Uterus (tissue), 2 donors: ENCODE measurements at regions not wholly inside any gene's neighbourhood (a gene's known extent, or its start where the extent isn't known, plus 50 kb on each side); places are given as distances from the start of the nearest gene placed in this dataset.

Experiments used
- CTCF ChIP-seq, 4 experiments: fragments of 200-600 bp in 2 of 4; fragments of 450-650 bp in 2 of 4; sonication (generic) in 2 of 4; IDR thresholded peaks; one replicate each; pipeline ENCODE4 v1.5.1; 2016 to 2019; ENCODE audit warnings: antibody characterized with exemption in 4 of 4, mild to moderate bottlenecking in 2 of 4, moderate library complexity in 1 of 4
- POLR2A ChIP-seq, 2 donors: fragments of 450-650 bp; IDR thresholded peaks; one replicate each; pipeline ENCODE4 v1.6.1; 2016; ENCODE audit warnings: antibody characterized with exemption in 2 of 2, mild to moderate bottlenecking in 1 of 2, moderate library complexity in 1 of 2

GRCh38 chr12:114480337-114481199 is 74.6 kb upstream of the TBX5 start:
- TF ChIP-seq POLR2A (IDR thresholded peaks at IDR 0.05) (no peak), CTCF (IDR thresholded peaks at IDR 0.05) (no peak)
